ENCODE measurements at regions not wholly inside any gene's neighbourhood (a gene's known extent, or its start where the extent isn't known, plus 50 kb on each side); places are given as distances from the start of the nearest gene placed in this dataset.

DNA sequence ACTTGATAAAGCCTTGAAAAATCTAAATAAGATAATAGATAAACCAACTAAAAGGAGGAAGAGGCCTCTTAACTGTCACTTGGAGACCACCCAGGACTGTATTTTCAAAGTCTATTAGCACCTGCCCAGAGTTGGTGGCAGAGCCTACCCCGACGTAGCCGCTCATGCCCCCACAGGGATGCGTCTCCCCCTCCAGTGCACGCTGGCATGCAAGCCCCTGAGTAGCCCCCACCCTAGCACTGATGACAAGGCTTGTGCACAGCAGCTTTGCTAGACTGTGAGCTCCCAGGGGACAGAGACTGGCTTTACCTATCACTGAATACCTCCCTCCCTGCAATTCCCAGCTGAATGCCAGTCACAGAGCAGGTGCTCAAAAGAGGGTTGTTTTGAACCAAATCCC is 54.1 kb upstream of the HES1 start:
- no peak for DNase-seq (ENCODE audit: low read depth in 2 of 2)

GRCh38 chr3:194082743-194083636 is 53.0 kb upstream of the HES1 start:
- no peak for DNase-seq (ENCODE audit: low read depth in 2 of 2)

DNA sequence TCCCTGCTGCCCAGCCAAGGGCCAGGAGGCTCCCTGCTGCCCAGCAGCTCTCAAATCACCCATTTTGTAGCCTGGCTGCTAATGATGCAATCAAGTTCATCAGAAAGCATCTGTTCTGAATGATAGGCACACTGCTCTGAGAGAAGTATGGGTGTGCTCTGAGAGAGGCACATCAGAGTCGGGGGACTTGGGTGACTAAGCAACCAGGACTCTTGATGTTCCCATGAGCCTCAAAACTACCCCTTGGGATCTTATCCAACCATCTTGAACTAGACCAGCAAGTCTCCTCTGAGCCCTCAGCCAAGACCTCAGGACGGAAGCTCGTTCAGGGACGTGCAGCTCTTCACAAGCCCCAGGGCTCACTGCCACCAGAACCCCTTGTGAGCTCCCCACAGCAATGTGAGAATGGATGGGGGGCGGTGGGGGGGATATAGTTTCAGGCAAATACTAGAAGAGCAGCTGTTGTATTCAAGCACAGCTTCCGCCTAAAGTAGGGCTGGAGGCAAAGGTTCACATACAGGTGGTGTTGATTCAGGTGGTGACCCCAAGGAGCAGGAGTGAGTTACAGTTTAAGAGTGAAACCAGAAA is 52.2 kb upstream of the HES1 start:
- DNase-seq (ENCODE audit: low read depth in 2 of 2): no peak

- DNase-seq (ENCODE audit: low read depth in 2 of 2): no peak
These were observed 51.7 kb upstream of the HES1 start for GRCh38 chr3:194084284-194084683.

Measured in stimulated activated CD8-positive, alpha-beta memory T cell treated with anti-CD3 and anti-CD28 coated beads, Interleukin-15, amount 100 ng/mL, for 4 hours (primary cell).